Activated CD4-positive, CD25-positive, alpha-beta regulatory T cell treated with anti-CD3 and anti-CD28 coated beads, Interleukin-2, amount 50 U/mL, for 16 hours (primary cell): ENCODE measurements at regions not wholly inside any gene's neighbourhood (a gene's known extent, or its start where the extent isn't known, plus 50 kb on each side); places are given as distances from the start of the nearest gene placed in this dataset.

ENCODE experiments used
- DNase-seq: peaks from one replicate; pipeline ENCODE4 v3.0.0-alpha.2; 2020; ENCODE audit warnings: low read depth, low spot score

GRCh38 chr11:128226106-128226716, 361.1 kb downstream of the ETS1 start:
- no peak for DNase-seq

GRCh38 chr11:128222245-128222884, 365.0 kb downstream of the ETS1 start:
- DNase-seq = no peak

GRCh38 chr11:128219731-128220120, 367.6 kb downstream of the ETS1 start:
- DNase-seq = no peak

GRCh38 chr11:128216198-128216597, 371.2 kb downstream of the ETS1 start:
- DNase-seq = no peak

GRCh38 chr11:128215238-128215882, 372.0 kb downstream of the ETS1 start:
- no peak for DNase-seq

- no peak for DNase-seq
Measured at GRCh38 chr11:128214263-128214662, 373.1 kb downstream of the ETS1 start.

GRCh38 chr11:128213461-128213860, 373.9 kb downstream of the ETS1 start:
- no peak for DNase-seq

- DNase-seq = no peak
Measured at GRCh38 chr11:128212324-128212723, 375.0 kb downstream of the ETS1 start.

GRCh38 chr11:128210148-128210940, 377.0 kb downstream of the ETS1 start:
- no peak for DNase-seq

GRCh38 chr11:128209138-128209435, 378.3 kb downstream of the ETS1 start:
- DNase-seq = no peak

- DNase-seq = no peak
Measured at GRCh38 chr11:128208329-128209137, 378.8 kb downstream of the ETS1 start.

GRCh38 chr11:128207861-128208321, 379.5 kb downstream of the ETS1 start:
- DNase-seq = no peak

GRCh38 chr11:128206461-128206860, 380.9 kb downstream of the ETS1 start:
- DNase-seq = no peak

GRCh38 chr11:128205796-128206195, 381.6 kb downstream of the ETS1 start:
- no peak for DNase-seq

- DNase-seq = no peak
Measured at GRCh38 chr11:128204898-128205297, 382.5 kb downstream of the ETS1 start.

GRCh38 chr11:128201801-128202200, 385.6 kb downstream of the ETS1 start:
- no peak for DNase-seq

- no peak for DNase-seq
Measured at GRCh38 chr11:128201009-128201408, 386.3 kb downstream of the ETS1 start.

GRCh38 chr11:128200467-128200866, 386.9 kb downstream of the ETS1 start:
- no peak for DNase-seq

- no peak for DNase-seq
Measured at GRCh38 chr11:128198216-128198772, 389.1 kb downstream of the ETS1 start.

- no peak for DNase-seq
Measured at GRCh38 chr11:128196235-128196634, 391.1 kb downstream of the ETS1 start.

- DNase-seq = no peak
Measured at GRCh38 chr11:128195756-128196155, 391.6 kb downstream of the ETS1 start.
